ENCODE measurements at regions not wholly inside any gene's neighbourhood (a gene's known extent, or its start where the extent isn't known, plus 50 kb on each side); places are given as distances from the start of the nearest gene placed in this dataset.

GRCh38 chr12:45667761-45668160, 61.7 kb upstream of the ARID2 start:
- DNase-seq (ENCODE audit: low read depth in 2 of 3, low spot score in 1 of 3), result no peak

DNA sequence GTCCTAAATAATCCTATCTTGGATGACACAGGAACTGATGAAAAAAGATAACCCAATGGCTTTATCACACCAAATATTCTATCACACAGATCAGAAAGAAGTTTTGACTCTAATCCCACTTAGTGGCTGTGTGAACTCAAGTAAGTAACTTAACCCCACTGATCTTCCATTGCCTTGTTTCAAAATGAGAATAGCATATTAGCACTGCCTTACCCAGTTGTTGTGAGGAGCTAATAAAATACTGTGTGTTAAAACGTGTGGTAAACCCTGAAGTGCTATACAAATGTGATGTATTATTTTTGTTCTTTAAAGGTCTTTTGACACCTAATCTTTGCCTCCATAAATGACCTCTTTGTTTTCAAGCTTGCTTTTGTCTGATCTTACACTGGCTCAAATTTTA, 60.9 kb upstream of the ARID2 start:
- no peak for DNase-seq (ENCODE audit: low read depth in 2 of 3, low spot score in 1 of 3)

DNA sequence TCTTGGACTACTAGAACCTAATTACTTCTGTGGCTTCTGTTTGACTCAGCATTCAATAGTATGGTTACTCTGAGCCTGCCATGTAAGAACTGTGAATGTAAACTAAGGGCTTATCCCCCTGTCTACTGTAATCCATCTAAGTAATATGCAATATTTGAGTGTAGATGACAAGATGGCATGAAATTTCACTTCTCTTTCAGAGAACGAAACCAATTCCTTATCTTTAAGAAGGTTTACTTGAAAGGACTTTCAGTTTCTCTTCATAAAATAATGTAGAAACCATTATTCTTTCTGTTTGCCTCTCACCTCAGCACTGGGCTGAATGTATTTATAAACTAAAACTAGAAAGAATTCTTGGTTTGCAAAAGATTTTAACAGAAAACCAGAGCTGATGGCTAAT, 60.4 kb upstream of the ARID2 start:
- no peak for DNase-seq (ENCODE audit: low read depth in 2 of 3, low spot score in 1 of 3)

DNA sequence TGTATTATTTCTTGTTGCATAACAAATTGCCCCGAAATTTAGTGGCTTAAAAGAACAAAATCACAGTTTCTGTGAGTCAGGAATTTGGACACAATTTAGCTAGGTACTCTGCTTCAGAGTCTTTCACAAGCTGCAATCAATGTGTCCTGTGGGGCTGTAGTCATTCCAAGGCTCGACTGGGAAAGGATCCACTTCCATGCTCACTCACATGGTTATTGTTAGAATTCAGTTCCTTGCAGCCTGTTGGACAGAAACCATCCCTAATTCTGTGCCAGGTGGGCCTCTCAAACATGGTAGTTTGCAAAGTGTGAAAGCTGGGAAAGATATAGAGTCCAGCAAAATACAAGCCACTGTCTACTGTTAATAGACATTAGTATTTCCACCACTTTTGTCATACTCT, 59.7 kb upstream of the ARID2 start:
- no peak for DNase-seq (ENCODE audit: low read depth in 2 of 3, low spot score in 1 of 3)

GRCh38 chr12:45670346-45671065, 59.0 kb upstream of the ARID2 start:
- DNase-seq (ENCODE audit: low read depth in 2 of 3, low spot score in 1 of 3), result no peak

GRCh38 chr12:45671254-45671653, 58.3 kb upstream of the ARID2 start:
- no peak for DNase-seq (ENCODE audit: low read depth in 2 of 3, low spot score in 1 of 3)

GRCh38 chr12:45674181-45674977, 55.1 kb upstream of the ARID2 start:
- no peak for DNase-seq (ENCODE audit: low read depth in 2 of 3, low spot score in 1 of 3)

DNA sequence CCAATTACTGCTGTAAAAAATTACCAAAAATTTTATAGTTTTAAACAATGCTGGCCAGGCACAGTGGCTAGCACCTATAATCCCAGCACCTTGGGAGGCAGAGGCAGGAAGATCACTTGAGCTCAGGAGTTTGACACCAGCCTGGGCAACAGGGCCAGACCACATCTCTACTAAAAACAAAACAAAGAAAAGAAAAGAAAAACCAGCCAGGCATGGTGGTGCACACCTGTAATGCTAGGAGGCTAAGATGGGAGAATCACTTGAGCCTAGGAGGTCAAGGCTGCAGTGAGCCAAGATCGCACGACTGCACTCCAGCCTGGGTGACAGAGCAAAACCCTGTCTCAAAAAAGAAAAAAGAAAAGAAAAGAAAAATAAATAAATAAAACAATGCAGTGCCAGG, 54.0 kb upstream of the ARID2 start:
- DNase-seq (ENCODE audit: low read depth in 2 of 3, low spot score in 1 of 3), result no peak

All from stimulated activated CD4-positive, alpha-beta T cell treated with anti-CD3 and anti-CD28 coated beads, Interleukin-12 subunit alpha, Interleukin-12 subunit beta, amount 100 ng/mL, for 48 hours (primary cell).